ENCODE measurements at regions not wholly inside any gene's neighbourhood (a gene's known extent, or its start where the extent isn't known, plus 50 kb on each side); places are given as distances from the start of the nearest gene placed in this dataset.

DNA sequence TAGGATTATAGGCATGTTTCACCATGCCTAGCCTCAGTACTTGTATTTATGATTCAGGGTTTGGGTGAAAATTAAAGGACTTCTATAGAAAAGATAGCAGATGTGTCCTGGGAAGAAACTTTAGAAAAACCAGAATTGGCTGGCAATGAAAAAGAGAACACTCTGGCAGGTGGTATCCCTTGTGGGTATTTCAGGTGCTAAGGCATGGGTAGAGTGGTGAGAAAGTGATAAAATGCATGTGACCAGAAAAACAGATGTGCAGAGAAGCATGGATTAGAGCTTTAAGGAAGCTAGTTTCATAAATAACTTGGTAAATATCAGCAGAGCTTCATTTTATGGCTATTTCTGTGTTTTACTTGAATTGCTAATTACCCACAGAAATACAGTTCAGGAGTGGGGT is 622.2 kb downstream of the DOK5 start:
- TF ChIP-seq, protein P1, sequence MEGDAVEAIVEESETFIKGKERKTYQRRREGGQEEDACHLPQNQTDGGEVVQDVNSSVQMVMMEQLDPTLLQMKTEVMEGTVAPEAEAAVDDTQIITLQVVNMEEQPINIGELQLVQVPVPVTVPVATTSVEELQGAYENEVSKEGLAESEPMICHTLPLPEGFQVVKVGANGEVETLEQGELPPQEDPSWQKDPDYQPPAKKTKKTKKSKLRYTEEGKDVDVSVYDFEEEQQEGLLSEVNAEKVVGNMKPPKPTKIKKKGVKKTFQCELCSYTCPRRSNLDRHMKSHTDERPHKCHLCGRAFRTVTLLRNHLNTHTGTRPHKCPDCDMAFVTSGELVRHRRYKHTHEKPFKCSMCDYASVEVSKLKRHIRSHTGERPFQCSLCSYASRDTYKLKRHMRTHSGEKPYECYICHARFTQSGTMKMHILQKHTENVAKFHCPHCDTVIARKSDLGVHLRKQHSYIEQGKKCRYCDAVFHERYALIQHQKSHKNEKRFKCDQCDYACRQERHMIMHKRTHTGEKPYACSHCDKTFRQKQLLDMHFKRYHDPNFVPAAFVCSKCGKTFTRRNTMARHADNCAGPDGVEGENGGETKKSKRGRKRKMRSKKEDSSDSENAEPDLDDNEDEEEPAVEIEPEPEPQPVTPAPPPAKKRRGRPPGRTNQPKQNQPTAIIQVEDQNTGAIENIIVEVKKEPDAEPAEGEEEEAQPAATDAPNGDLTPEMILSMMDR (IDR thresholded peaks at IDR 0.05 in 8 of 11, conservative IDR thresholded peaks at IDR 0.05 in 3 of 11): no peak
- TF ChIP-seq POLR2AphosphoS5 (IDR thresholded peaks at IDR 0.05): no peak

Data from spleen (tissue), 7 donors.